Activated CD4-positive, alpha-beta T cell treated with anti-CD3 and anti-CD28 coated beads, Interleukin-2, Interleukin-4, amounts not matched to agents 100 ng/mL and 50 ng/mL, durations not matched to agents 16 hours and 8 hours (primary cell): ENCODE measurements at regions not wholly inside any gene's neighbourhood (a gene's known extent, or its start where the extent isn't known, plus 50 kb on each side); places are given as distances from the start of the nearest gene placed in this dataset.

Experiments used
- DNase-seq: peaks from one replicate; pipeline ENCODE4 v3.0.0-alpha.2; 2020; ENCODE audit warnings: low spot score

DNA sequence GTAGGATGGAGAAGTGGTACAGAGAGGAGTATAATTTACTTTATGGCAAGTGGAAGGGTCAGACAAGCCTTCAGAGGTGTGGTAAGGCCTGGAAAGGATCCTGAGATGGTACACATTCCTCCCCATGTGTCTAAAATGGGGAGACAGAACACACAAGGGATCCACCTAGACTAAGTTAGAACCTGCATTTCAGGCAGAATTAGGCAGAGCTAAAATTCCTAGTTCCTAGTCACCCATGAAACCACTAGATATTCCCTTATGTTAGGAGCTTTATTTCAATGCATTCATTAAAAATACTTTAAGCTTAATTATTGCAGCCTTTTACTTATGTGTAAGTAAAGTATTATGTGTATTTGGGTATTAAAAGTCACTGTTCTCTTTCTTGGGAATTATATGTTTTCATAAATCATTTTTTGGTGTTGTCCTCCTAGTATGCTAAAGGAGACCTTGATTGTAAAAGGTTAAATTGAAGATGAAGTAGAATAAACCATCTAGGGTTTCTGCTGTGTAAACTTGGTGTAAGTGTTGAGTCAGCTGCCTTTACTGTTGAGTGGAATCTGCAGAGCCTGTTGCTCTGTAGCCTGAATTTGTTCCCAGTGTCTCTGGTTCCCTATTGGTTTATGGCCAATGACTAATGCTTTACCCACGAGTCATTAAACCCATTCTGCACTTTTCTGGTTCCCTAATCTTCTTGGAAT is 423.2 kb downstream of the ATP23 start:
- no peak for DNase-seq

DNA sequence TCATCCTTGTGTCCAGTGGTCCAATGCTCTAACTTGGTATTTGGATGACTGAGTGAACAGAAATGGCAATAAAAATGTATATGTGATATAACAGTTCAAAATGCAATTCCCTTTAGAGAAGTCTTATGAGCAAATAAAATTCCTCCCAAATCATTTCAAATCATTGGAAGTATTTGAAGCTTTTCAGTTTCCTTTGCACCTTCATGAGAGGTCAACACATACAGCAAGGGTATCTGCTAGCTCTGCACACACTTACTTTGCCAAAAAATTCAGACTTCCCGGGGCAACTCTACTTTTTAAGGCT is 423.7 kb downstream of the ATP23 start:
- no peak for DNase-seq

DNA sequence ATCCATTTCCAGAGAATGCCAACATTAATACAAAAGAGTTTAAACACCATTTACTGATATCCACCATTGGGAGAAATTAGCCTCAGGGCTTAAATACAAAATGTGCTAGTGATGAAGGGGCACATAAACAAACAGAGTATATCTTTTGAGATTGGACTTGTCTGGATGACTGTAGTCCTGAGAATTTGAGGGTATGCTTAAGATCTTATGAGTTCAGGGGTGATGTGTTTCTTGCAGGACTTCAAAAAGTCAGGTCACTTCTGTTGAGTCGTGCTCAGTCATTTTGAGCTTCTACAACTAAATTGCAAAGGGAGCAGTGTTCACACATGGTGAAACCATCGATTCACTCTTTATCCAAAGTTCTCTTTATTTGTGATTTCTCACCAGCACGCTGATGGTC is 425.7 kb downstream of the ATP23 start:
- DNase-seq, result no peak

DNA sequence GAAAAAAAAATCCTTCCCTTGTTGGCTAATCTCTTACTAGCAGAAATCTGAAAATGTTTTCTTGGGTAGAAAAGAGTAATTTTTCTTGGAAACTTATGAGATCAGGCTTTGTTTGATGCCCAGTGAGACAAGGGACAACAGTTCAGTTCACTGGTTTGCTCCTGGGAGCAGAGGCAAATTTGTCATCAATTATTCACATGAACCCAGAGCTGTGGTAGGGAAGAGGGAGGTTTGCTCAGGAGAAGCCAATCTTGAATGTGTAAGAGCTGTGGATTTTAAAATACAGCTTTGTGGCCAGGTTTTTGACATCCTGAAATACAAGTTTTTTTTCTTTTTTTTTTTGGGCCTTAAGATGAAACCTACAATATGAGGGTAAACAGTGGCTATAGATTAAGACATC is 426.6 kb downstream of the ATP23 start:
- DNase-seq, result no peak

DNA sequence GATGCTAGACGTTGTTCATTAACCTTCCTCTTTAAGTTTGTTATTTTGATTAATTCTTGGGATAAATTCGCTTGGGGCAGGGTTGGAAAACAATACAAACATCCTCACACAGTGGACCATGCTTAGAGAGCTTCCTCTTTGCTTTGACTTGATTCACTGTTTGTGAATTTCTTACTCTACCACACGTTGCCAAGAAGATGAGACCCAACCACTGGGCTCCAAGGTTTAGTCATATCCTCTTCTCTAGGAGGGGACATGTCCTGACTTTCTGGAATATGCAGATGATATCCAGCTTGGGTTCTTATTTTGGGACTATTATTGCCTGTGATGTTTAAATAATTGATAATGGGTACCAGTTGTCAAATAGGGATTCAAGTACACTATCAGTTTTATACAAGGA is 428.2 kb downstream of the ATP23 start:
- no peak for DNase-seq

DNA sequence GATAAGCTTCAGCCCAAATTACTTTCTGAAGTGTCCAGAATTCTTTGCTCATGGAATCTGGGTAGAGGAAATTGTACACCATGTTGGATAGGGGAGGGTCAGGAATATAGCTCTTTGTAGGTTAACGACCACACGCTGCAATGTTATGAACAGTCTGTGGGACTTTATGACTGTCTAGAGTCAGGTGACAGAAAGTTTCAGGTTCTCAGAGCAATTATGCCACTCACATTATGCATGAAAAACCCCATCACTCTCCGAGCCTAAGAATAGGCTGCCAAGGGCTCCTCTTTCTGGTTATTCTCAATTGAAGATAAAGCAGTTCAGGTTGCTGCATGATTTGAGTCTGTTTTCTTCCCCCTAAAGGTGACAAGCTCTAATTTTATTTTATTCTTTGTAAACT is 430.9 kb downstream of the ATP23 start:
- DNase-seq, result no peak

DNA sequence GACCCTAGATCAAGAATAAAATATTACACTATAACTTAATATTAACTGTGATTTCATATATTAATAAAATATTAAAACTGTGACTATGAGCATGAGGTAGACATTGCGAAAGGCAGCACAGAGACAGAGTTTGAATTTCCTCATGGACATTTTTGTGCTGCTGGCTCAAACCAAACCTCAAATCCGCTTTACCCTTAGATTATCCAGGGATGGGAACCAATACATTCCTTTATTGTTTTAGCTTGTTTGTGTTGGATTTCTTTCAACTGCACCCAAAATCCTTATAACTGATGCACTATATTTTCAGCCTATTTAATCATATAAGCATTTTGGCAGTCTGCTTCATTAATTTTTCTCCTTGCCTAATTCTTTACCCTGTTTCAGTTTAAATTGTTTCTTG is 436.7 kb downstream of the ATP23 start:
- DNase-seq, result no peak

DNA sequence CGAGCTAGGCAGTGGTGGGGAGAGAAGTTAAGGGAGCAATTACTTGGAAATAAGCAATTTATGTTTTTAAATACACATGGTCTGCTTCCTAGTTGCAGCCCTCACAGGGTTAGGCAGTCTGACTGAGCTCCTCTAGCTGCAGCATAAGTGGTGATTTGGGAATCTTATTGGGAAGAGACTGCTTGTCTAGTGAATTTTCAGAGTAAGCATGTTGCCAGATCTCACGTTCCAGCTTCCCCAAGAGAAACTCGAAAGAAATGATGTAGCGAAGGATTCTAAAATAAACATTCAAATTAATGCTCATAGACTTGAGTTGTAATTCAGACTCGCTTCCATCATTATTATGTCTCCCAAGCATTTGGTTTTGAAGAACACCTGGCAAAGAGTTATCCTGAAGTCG is 440.2 kb downstream of the ATP23 start:
- DNase-seq, result no peak

DNA sequence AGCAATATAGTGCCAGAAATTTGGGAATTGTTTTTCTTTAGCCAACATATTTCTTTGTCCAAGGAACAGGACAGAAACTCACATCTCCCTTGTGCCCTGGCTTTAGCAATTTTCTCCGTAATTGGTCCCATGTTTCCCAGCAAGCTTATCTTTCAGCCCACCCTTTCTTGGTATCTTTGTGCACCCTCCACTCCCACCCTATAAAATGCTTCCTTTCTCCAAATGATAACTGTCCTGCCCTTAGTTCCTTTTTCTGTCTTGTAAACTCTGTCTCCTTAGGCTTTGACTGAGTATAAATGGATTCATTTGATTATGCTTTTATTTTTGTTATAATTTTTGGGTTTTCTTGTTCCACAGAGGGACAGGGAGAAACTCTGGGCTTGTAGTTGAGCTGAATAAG is 442.8 kb downstream of the ATP23 start:
- no peak for DNase-seq

DNA sequence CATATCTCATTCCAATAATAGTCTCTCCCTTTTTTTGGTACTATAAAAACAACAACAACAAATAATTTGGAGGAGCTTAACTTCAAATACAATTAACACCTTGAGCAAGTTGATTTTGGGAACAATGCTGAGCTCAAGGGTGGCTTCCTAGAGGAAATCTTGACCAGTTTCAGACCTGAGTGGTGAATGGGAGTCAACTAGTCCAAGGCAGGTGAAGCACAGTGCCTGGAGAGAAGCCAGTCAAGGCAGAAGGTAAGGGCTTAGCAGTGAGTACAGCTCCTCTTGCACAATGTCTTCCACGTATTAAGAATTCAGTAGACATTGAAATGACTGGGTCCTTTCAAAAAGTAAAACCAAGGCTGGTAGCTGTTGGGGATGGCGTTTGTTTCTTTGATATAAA is 444.8 kb downstream of the ATP23 start:
- DNase-seq, result no peak

DNA sequence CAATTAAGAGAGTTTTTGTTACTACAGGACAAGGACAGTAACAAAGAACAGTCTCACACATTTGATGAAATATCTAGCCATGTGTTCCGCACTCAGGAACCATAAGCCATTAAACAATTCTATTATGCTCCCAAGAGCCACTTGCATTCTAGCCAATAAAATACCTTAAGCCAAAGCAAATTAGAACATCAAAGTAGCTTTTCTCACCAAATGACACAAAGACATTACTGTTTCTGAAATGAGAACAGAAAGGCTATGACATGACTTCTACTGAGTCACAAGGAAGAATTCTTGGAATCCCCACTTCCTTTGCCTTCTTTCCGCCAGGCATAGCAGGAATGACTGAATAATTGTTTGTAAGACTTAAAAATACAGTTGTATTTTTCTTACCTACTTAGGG is 445.8 kb downstream of the ATP23 start:
- DNase-seq, result no peak

DNA sequence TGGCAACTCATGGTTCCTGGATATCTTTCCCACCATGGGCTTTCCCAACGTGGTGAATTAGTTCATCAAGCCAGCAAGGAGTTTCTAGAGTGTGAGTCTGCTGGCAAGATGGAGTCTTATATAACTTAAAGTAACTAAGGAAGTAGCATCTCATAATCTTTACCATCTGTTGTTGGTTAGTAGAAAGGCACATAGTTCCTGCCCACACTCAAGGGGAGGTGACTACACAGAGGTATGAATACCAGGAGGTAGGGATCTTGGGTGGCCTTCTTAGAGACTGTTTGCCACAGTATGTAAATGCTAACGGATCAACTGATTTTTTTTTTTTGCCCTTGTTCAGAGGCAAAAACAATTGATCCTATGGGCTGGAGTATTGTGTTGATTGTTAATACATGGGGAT is 446.9 kb downstream of the ATP23 start:
- DNase-seq, result no peak

DNA sequence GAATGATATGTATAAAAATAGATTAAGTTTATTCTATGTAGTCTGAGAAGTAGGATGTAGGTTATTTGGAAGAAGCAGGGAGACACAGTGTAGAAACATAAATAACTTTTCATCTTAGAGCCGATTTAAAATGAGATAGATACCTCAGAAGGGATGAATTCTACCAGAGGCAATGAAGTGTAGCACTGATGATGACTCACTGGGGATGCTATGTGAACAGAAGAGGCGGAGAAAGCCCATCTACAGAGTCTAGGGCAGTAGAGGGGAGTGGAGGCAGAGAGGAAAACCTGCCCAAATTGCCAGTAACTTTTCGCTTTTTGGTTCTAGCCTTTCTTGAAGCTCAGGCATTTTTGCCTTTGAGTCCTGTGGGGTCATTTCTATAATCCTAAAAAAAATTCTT is 451.8 kb downstream of the ATP23 start:
- DNase-seq, result no peak

DNA sequence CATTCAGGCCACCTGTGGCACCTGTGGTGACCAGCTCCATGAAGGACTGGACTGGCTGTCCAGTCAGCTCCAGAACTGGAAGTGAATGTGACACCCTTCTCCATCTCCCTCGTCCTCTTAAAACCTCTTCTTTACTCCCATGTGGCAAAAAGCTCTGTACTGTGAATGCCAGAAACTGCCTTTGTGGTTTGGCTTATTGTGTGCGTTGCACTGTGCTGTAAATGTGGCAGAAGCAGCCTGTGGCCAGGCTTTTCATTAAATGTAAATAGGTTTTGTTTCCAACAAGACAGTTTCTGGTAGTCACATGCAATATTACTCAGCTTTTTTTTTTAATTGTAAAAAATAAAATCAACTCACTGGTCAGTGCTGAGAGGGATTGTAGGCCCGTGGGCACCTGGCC is 453.7 kb downstream of the ATP23 start:
- no peak for DNase-seq

DNA sequence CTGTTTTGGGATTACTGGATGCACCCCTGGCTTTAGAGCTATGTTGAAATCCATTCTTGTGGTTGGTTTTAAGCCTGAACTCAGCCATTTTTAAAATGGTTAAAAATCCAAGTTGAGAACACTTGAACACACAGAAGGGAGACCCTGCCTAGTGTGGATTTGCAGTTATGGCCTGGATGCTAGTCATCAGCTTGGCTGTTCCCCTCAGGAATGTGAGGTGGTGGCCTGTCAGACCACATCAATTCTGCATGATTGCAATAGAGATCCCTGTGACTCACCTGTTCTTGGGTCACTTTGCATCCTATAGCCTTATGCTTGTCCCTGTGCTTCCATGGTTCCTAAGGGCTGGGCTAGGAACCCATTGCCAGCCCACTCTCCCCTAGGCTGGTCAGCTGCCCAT is 454.1 kb downstream of the ATP23 start:
- no peak for DNase-seq

DNA sequence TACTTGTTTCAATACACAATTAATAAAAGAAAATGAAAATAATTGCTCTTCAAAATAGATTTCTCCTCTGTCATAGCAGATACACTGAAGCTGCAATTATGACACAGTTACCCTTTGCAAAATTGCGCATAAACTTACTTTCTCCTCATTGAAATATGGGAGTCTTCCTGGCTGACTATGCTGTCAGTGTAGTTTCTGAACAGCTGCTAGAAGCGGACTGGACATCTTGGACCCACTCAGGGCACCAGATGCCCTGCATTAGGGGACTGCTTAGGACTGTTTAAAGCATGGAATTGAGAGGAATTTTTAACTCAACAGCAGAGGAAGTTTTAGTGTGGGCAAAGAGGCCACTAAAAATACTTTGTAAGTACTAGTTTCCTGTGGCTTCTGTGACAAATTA is 454.9 kb downstream of the ATP23 start:
- no peak for DNase-seq

DNA sequence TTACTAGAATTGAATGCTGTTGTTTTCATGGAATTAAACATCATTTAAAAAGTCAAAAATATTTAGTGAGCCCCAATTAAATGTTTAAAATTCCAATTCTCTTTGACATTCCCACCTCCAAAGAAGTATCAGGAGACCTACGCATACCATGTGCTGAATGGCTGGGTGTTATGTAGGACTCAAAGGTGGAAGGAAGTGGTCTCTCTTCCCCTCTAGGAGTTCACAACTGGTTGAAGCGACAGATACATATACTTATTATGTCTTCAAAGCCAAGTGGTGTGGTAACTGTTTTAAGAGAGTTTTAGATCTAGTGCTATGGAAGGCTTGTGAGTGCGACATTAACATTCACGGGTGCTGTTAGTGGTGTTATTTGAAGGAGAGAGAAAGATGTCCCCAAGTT is 464.0 kb downstream of the ATP23 start:
- DNase-seq, result no peak

DNA sequence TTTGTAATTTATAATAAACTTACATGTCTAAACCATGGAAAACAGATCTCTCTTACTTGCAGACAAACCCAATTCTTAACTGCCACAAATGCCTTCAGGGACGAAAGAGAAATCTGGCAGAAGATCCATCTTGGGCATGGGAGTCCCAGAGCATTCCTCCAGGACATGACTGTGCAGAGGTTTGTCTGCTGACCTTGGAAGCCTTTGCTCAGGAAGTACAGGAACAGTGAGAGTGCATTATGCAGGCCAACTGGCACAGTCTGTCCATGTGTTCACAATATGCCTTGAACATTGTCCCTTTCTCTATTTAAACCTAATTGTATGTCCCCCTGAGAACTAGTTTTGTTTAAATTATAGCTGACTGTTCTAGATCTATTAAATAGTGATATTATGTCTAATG is 467.1 kb downstream of the ATP23 start:
- no peak for DNase-seq

DNA sequence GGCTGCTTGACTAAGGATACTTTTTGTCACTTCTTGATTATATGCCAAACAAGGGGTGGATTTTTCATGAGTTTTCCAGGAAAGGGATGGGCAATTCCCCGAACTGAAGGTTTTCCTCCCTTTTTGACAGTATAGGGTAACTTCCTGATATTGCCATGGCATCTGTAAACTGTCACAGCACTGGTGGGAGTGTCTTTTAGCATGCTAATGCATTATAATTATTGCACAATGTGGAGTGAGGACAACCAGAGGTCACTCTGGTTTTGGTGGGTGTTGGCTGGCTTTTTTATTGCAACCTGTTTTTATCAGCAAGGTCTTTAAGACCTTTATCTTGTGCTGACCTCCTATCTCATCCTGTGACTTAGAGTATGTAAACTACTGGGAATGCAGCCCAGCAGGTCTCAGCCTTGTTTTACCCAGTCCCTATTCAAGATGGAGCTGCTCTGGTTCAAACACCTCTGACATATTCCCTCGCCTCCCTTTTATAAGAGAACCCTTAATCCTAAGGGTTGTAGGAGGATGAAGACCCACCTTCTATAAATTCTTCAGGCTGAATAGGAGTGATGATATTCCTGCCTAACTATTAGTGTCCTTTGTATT is 471.2 kb downstream of the ATP23 start:
- DNase-seq, result no peak

DNA sequence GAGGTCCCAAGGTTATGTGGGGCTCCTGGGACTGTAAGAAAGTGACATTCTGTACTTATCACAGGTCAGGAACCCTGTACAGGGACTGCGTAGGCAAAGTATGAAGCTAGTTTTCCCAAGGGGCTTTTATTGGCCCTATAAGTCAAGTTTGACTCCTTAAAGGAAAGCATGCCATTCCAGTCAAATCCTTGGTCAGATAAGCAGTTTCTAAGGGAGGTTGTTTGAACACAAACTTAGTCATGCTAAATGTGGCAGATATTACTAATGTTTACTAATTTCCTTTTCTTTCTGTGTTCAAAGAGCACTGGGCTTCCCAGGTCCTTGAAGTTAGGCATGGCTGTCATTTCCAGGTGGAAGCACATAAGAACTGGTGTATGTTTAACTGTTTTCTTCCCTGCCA is 472.4 kb downstream of the ATP23 start:
- no peak for DNase-seq

DNA sequence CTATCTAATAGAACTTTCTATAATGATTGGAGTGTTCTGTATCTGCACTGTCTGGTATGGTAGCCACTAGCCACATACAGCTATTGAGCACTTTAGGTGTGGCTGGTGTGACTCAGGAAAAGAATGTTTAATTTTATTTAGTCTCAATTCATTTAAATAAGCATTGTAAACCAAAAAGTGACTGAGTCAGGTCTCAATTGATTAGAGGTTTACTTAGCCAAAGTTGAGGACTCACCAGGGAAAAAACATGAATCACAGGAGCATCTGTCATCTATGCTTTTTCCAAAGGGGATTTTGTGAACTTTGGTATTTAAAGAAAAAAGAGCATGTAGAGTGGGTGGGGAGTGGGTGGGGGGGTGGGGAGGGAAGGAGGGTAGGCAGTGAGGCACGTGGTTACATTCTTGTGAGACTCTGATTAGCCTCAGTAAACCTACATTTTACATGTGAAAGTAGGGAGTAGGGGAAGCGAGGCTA is 473.1 kb downstream of the ATP23 start:
- DNase-seq, result no peak

DNA sequence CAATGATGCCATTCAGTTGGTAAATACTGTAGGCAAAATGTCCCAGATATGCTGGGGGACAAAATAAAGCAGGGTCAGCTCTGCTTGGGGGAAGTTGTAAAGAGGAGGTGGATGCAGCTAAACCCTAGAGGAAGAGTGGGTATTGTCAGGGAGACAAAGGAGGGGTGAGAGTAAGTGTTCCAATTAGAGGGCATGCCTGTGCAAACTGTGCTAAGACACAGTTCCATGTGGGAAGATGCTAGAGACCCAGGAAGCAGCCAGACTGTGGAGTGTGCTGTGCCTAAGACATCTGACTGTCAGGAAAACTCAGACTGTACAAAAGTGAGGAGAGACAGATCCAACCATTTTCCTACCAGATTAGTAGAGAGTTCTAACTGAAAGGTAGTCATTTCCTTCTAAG is 474.3 kb downstream of the ATP23 start:
- no peak for DNase-seq

DNA sequence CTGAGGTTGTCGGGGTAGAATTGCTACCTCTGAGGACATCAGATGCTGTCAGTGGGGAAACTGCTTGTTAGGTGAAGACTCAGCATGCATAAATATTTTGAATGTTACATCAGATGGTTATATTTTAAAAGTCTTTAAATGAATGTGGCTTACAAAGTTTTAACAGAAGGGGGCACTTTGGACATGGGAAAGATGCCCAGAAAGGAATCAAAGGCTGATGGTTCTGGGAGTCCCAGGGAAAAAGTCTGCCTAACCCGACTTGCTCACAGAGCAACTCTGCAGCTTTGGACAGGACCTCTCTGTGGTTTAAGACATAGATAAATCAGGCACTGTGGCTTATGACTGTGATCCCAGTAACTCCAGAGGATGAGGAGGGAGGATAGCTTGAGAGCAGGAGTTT is 474.9 kb downstream of the ATP23 start:
- no peak for DNase-seq

DNA sequence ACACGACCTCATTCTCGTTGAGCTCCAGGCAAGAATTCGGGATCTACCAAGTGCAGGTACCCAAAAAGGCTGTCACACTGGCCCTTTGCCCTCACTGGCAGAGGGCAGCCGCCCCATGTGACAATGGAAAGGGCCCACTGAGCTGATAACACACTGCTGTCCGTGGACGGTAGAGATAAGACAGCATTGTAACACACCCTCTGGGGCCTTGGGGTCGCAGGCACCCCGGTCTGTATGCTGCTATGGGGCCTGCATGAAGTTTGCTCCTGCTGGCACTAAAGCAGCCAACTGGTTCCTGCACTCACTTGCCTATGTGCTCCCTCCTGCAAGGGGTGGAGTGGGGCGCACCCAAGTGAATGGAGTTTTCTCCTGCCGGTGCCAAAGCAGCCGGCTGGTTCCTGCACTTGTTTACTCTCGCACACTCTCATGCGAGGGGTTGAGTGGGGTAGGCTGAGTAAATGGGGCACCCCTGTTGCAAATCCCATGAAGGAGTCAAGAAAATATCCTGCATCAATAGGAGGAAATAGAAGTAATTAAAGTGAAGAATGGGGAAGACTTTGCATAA is 477.9 kb downstream of the ATP23 start:
- no peak for DNase-seq
